HL-60 (cell line): ENCODE measurements at regions not wholly inside any gene's neighbourhood (a gene's known extent, or its start where the extent isn't known, plus 50 kb on each side); places are given as distances from the start of the nearest gene placed in this dataset.

ENCODE experiments used
- CTCF ChIP-seq: IDR thresholded peaks from one replicate; pipeline ENCODE4 v1.5.1; 2011; ENCODE audit warnings: low read length, control low read depth, inconsistent platforms; ENCODE audit not compliant: insufficient read depth
- GABPA ChIP-seq: IDR thresholded peaks from 2 replicates; pipeline ENCODE4 v1.6.1; 2012; ENCODE audit warnings: low read depth
- POLR2AphosphoS5 ChIP-seq: IDR thresholded peaks from 2 replicates; pipeline ENCODE4 v1.6.1; 2012; ENCODE audit warnings: low read depth
- REST ChIP-seq: IDR thresholded peaks from 2 replicates; pipeline ENCODE4 v1.6.1; 2012; ENCODE audit warnings: low read depth; ENCODE audit not compliant: insufficient replicate concordance
- SPI1 ChIP-seq: IDR thresholded peaks from 2 replicates; pipeline ENCODE4 v1.6.1; 2012; ENCODE audit warnings: low read depth, mild to moderate bottlenecking, borderline replicate concordance

DNA sequence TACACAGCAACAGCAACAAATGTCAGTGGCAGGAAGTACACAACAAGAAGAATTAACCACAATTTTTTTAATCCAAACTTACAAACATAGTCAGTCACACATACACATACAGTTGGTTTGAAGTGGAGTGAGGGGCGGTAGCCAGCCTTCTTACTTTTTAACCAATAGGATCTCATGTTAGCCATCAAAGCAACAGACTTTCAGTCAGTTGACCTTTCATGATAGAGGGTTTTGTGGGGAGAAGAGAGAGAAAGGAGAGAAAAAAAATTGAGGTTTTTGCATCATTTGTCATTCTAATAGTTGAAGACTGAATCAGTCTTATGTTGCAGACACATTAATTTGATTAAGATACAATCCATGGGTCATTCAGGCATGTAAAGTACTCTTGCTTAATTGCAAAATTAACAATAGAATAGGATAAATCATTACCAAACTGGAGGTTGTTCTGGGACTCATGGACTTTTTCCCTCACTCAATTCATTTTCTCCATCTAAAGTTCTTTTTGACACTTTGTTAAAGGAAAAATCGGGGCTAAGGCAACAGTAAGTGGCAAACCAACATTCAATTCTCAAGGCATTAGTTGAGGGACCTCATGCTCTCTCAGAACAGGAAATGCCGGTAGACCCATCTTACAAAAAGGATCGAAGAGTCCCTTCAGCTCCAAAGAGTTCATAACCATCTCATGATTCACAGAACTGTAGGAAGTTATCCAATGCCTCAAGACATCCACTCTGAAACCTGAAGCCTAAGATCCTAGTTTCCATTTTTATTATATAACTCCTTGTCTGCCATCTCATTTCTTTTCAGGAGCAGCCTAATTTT lies 159.5 kb upstream of the LPP start:
- no peak for TF ChIP-seq CTCF
- no peak for TF ChIP-seq POLR2AphosphoS5
- TF ChIP-seq GABPA: no peak
- no peak for TF ChIP-seq REST
- no peak for TF ChIP-seq SPI1
